Epithelial cell of proximal tubule (primary cell): ENCODE measurements at regions not wholly inside any gene's neighbourhood (a gene's known extent, or its start where the extent isn't known, plus 50 kb on each side); places are given as distances from the start of the nearest gene placed in this dataset.

Experiments
- DNase-seq: peaks from one replicate; pipeline ENCODE4 v3.0.0-alpha.2; 2011; ENCODE audit warnings: low read depth
- H3K4me3 ChIP-seq: 2 replicates; pipeline ENCODE4 v1.5.1; 2011; ENCODE audit warnings: low read depth, mild to moderate bottlenecking, low read length
- CTCF ChIP-seq: conservative IDR thresholded peaks from 2 replicates; pipeline ENCODE4 v1.5.1; 2012; ENCODE audit warnings: low read depth, mild to moderate bottlenecking, low read length

GRCh38 chr17:77670173-77670572, 288.3 kb upstream of the TNRC6C start:
- H3K4me3 ChIP-seq, result no peak overlapping the region
- DNase-seq, result no peak
- TF ChIP-seq CTCF, result no peak

GRCh38 chr17:77674358-77674757, 284.1 kb upstream of the TNRC6C start:
- no peak overlapping the region for H3K4me3 ChIP-seq
- TF ChIP-seq CTCF, result no peak
- DNase-seq, result no peak

GRCh38 chr17:77675411-77675810, 283.1 kb upstream of the TNRC6C start:
- no peak overlapping the region for H3K4me3 ChIP-seq
- TF ChIP-seq CTCF, result no peak
- DNase-seq, result no peak

- no peak for DNase-seq
- TF ChIP-seq CTCF, result no peak
- no peak overlapping the region for H3K4me3 ChIP-seq
Observed at GRCh38 chr17:77675816-77676215, 282.7 kb upstream of the TNRC6C start.

GRCh38 chr17:77676237-77676661, 282.3 kb upstream of the TNRC6C start:
- TF ChIP-seq CTCF, result no peak
- DNase-seq, result no peak
- no peak overlapping the region for H3K4me3 ChIP-seq

GRCh38 chr17:77677211-77677610, 281.3 kb upstream of the TNRC6C start:
- H3K4me3 ChIP-seq, result no peak overlapping the region
- no peak for DNase-seq
- TF ChIP-seq CTCF, result no peak

GRCh38 chr17:77677630-77678029, 280.9 kb upstream of the TNRC6C start:
- no peak for TF ChIP-seq CTCF
- H3K4me3 ChIP-seq, result no peak overlapping the region
- no peak for DNase-seq
